HL-60 (cell line): ENCODE measurements at regions not wholly inside any gene's neighbourhood (a gene's known extent, or its start where the extent isn't known, plus 50 kb on each side); places are given as distances from the start of the nearest gene placed in this dataset.

ENCODE experiments used
- CTCF ChIP-seq: IDR thresholded peaks from one replicate; pipeline ENCODE4 v1.5.1; 2011; ENCODE audit warnings: low read length, control low read depth, inconsistent platforms; ENCODE audit not compliant: insufficient read depth
- GABPA ChIP-seq: IDR thresholded peaks from 2 replicates; pipeline ENCODE4 v1.6.1; 2012; ENCODE audit warnings: low read depth
- POLR2AphosphoS5 ChIP-seq: IDR thresholded peaks from 2 replicates; pipeline ENCODE4 v1.6.1; 2012; ENCODE audit warnings: low read depth
- SPI1 ChIP-seq: IDR thresholded peaks from 2 replicates; pipeline ENCODE4 v1.6.1; 2012; ENCODE audit warnings: low read depth, mild to moderate bottlenecking, borderline replicate concordance
- TF ChIP-seq, protein P1 (sequence below): IDR thresholded peaks from 2 replicates; pipeline ENCODE4 v1.6.1; 2012; ENCODE audit warnings: low read depth; ENCODE audit not compliant: insufficient replicate concordance

DNA sequence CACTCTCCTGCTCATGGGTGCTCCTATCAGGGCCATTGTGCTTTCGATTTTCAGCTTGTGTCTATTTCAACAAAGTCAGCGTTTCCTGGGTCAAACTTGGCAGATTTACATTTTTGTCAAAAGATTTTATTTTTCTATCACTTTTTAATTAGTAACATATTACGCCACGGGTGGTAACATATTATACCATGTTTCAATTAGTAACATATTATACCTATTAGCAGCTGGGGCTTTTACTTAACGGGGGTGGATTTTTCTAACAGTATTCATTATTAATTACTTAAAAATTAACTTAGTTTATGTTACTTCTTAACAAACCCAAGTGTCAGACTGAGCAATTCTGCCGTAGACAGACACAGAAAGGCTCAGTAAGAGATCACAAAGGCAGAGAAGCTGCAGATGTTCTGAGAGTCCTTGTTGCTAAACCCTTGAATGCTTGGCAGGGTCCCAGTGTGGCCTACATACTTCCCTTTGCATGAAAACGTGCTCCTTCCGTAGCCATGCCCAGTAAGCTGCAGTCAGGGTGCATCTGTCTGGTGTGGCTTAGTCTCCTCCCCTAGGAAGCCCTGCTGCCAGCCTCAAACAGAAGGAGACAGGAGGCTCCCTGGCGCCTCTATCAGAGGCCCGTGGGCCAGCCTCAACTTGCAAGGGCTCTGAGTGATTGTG lies 263.1 kb upstream of the CXCL12 start:
- TF ChIP-seq CTCF (no peak), POLR2AphosphoS5 (no peak), GABPA (no peak), SPI1 (no peak)
- TF ChIP-seq, protein P1, sequence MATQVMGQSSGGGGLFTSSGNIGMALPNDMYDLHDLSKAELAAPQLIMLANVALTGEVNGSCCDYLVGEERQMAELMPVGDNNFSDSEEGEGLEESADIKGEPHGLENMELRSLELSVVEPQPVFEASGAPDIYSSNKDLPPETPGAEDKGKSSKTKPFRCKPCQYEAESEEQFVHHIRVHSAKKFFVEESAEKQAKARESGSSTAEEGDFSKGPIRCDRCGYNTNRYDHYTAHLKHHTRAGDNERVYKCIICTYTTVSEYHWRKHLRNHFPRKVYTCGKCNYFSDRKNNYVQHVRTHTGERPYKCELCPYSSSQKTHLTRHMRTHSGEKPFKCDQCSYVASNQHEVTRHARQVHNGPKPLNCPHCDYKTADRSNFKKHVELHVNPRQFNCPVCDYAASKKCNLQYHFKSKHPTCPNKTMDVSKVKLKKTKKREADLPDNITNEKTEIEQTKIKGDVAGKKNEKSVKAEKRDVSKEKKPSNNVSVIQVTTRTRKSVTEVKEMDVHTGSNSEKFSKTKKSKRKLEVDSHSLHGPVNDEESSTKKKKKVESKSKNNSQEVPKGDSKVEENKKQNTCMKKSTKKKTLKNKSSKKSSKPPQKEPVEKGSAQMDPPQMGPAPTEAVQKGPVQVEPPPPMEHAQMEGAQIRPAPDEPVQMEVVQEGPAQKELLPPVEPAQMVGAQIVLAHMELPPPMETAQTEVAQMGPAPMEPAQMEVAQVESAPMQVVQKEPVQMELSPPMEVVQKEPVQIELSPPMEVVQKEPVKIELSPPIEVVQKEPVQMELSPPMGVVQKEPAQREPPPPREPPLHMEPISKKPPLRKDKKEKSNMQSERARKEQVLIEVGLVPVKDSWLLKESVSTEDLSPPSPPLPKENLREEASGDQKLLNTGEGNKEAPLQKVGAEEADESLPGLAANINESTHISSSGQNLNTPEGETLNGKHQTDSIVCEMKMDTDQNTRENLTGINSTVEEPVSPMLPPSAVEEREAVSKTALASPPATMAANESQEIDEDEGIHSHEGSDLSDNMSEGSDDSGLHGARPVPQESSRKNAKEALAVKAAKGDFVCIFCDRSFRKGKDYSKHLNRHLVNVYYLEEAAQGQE: no peak
